ENCODE measurements at regions not wholly inside any gene's neighbourhood (a gene's known extent, or its start where the extent isn't known, plus 50 kb on each side); places are given as distances from the start of the nearest gene placed in this dataset.

- Mint-ChIP-seq H3K27ac (peak overlapping the region; percentile 32), H3K4me1 (peaks cover 23% of the 10 kb centered on the region), H3K9me3 (no peaks in the 10 kb centered on the region), H3K27me3 (ENCODE audit: insufficient read depth) (no peaks in the 10 kb centered on the region), H3K36me3 (ENCODE audit: low read depth) (no peaks in the 10 kb centered on the region), H3K4me3 (no peak overlapping the region)
- no peaks in the 10 kb centered on the region for H3K36me3 ChIP-seq (ENCODE audit: control insufficient read depth, insufficient read depth, low read length)
- H3K9ac ChIP-seq (ENCODE audit: extremely low read depth, low read length, poor library complexity, severe bottlenecking): no peak overlapping the region
- H3K27me3 ChIP-seq (ENCODE audit: control insufficient read depth, insufficient read depth, low read length, poor library complexity, severe bottlenecking): no peaks in the 10 kb centered on the region
- no peak for TF ChIP-seq CTCF (conservative IDR thresholded peaks at IDR 0.05)
- no peaks in the 10 kb centered on the region for H3K9me3 ChIP-seq (ENCODE audit: control insufficient read depth, low read length)
- peak overlapping the region; percentile 3 for H3K27ac ChIP-seq (ENCODE audit: low read depth, low read length)
- H3K4me3 ChIP-seq (ENCODE audit: low read length): no peak overlapping the region
- DNase-seq: no peak
- whole genome bisulfite sequencing, 2 experiments (ENCODE audit: insufficient coverage in 1 of 2, insufficient read length in 1 of 2): 82% methylated on average over 2 of the region's 3 CpGs; no CpG with 5 or more reads in 1 of the 2 experiments
- peaks cover 7% of the 10 kb centered on the region for H3K4me1 ChIP-seq (ENCODE audit: control insufficient read depth, insufficient read depth, low read length)
Observed at GRCh38 chr5:104267320-104268015, 704.9 kb upstream of the NUDT12 start.

- TF ChIP-seq CTCF (conservative IDR thresholded peaks at IDR 0.05): no peak
- no peak overlapping the region for H3K27ac Mint-ChIP-seq
- no peaks in the 10 kb centered on the region for H3K27me3 ChIP-seq (ENCODE audit: control insufficient read depth, insufficient read depth, low read length, poor library complexity, severe bottlenecking)
- H3K4me1 ChIP-seq (ENCODE audit: control insufficient read depth, insufficient read depth, low read length): peaks cover 7% of the 10 kb centered on the region
- no peak overlapping the region for H3K4me3 Mint-ChIP-seq
- peaks cover 23% of the 10 kb centered on the region for H3K4me1 Mint-ChIP-seq
- no peaks in the 10 kb centered on the region for H3K36me3 Mint-ChIP-seq (ENCODE audit: low read depth)
- no peak for DNase-seq
- H3K9ac ChIP-seq (ENCODE audit: extremely low read depth, low read length, poor library complexity, severe bottlenecking): no peak overlapping the region
- no peak overlapping the region for H3K4me3 ChIP-seq (ENCODE audit: low read length)
- WGBS, 2 experiments (ENCODE audit: insufficient coverage in 1 of 2, insufficient read length in 1 of 2): 100% methylated on average over 1 of the region's 1 CpG
- no peaks in the 10 kb centered on the region for H3K9me3 ChIP-seq (ENCODE audit: control insufficient read depth, low read length)
- H3K36me3 ChIP-seq (ENCODE audit: control insufficient read depth, insufficient read depth, low read length): no peaks in the 10 kb centered on the region
- H3K27me3 Mint-ChIP-seq (ENCODE audit: insufficient read depth): no peaks in the 10 kb centered on the region
- no peaks in the 10 kb centered on the region for H3K9me3 Mint-ChIP-seq
- H3K27ac ChIP-seq (ENCODE audit: low read depth, low read length): peak overlapping the region; percentile 1
Observed at GRCh38 chr5:104266161-104266560, 703.6 kb upstream of the NUDT12 start.

DNA sequence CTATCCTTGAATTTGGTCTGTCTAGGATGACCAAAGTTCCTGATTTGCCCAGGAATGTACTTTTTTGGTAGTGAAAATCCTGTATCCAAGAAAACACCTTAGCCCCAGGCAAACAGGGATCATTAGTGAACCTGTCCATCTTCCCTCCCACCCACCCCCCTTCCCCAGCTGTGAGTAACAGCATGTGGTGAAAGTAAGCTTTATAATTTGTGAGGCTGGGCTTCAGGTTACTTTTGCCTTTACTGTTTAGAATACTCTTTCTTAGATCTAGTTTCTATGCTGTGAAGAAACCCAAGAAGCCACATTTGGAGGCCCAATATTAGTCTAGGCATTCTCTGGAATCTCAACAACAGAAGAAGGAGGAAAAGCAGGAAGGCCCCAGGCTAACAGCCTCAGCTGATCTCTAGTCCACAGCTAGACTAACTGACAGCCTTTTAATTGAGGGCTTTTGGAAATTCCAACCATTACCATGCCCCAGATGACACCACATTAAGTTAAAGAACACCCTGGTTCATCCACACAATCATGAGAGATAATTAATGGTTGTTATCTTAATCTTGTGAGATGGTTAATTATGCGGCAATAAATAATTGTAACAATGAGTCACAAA, 703.0 kb upstream of the NUDT12 start:
- Histone ChIP-seq H3K4me3 (ENCODE audit: low read length) (no peak overlapping the region), H3K36me3 (ENCODE audit: control insufficient read depth, insufficient read depth, low read length) (no peaks in the 10 kb centered on the region), H3K9me3 (ENCODE audit: control insufficient read depth, low read length) (no peaks in the 10 kb centered on the region), H3K27ac (ENCODE audit: low read depth, low read length) (no peak overlapping the region), H3K4me1 (ENCODE audit: control insufficient read depth, insufficient read depth, low read length) (peaks cover 7% of the 10 kb centered on the region), H3K9ac (ENCODE audit: extremely low read depth, low read length, poor library complexity, severe bottlenecking) (no peak overlapping the region), H3K27me3 (ENCODE audit: control insufficient read depth, insufficient read depth, low read length, poor library complexity, severe bottlenecking) (no peaks in the 10 kb centered on the region)
- no peak overlapping the region for H3K4me3 Mint-ChIP-seq
- DNase-seq: no peak
- peaks cover 23% of the 10 kb centered on the region for H3K4me1 Mint-ChIP-seq
- no peaks in the 10 kb centered on the region for H3K27me3 Mint-ChIP-seq (ENCODE audit: insufficient read depth)
- H3K36me3 Mint-ChIP-seq (ENCODE audit: low read depth): no peaks in the 10 kb centered on the region
- TF ChIP-seq CTCF (conservative IDR thresholded peaks at IDR 0.05): no peak
- H3K9me3 Mint-ChIP-seq: no peaks in the 10 kb centered on the region
- 100% methylated on average over 1 of the region's 1 CpG; no CpG with 5 or more reads in 1 of the 2 experiments for WGBS, 2 experiments (ENCODE audit: insufficient coverage in 1 of 2, insufficient read length in 1 of 2)
- H3K27ac Mint-ChIP-seq: no peak overlapping the region

Data from endodermal cell (in vitro differentiated cells).